Fibroblast of lung (primary cell): ENCODE measurements at regions not wholly inside any gene's neighbourhood (a gene's known extent, or its start where the extent isn't known, plus 50 kb on each side); places are given as distances from the start of the nearest gene placed in this dataset.

Experiments
- DNase-seq, 2 donors: peaks; one replicate each; pipeline versions ENCODE4 v3.0.0 to v3.0.0-alpha.2; 2010; ENCODE audit warnings: low read depth in 2 of 2
- H2AFZ ChIP-seq: 2 replicates; pipeline ENCODE4 v1.5.1; 2012; ENCODE audit warnings: low read length, control low read depth, inconsistent platforms
- H3K27ac ChIP-seq: 2 replicates; pipeline ENCODE4 v1.5.1; 2011; ENCODE audit warnings: low read length, control low read depth; ENCODE audit not compliant: insufficient read depth
- H3K27me3 ChIP-seq: 2 replicates; pipeline ENCODE4 v1.5.1; 2011; ENCODE audit warnings: mild to moderate bottlenecking, low read length; ENCODE audit not compliant: control insufficient read depth, insufficient read depth
- H3K36me3 ChIP-seq: 2 replicates; pipeline ENCODE4 v1.5.1; 2011; ENCODE audit warnings: low read length; ENCODE audit not compliant: control insufficient read depth, insufficient read depth
- H3K4me1 ChIP-seq: 2 replicates; pipeline ENCODE4 v1.5.1; 2011; ENCODE audit warnings: low read length; ENCODE audit not compliant: control insufficient read depth, insufficient read depth; ENCODE audit errors: extremely low read depth
- H3K4me2 ChIP-seq: 2 replicates; pipeline ENCODE4 v1.5.1; 2011; ENCODE audit warnings: low read length, control low read depth; ENCODE audit not compliant: insufficient read depth; ENCODE audit errors: extremely low read depth
- H3K4me3 ChIP-seq, 4 experiments: fragments of 200-600 bp in 1 of 4; sonication (generic) in 1 of 4; replicated peaks in 1 of 4; 2 replicates each; pipeline ENCODE4 v1.5.1; 2011 to 2016; ENCODE audit warnings: low read length in 4 of 4, low read depth in 3 of 4, mild to moderate bottlenecking in 3 of 4, control low read depth in 2 of 4, inconsistent platforms in 1 of 4, mixed read lengths in 1 of 4; ENCODE audit not compliant: insufficient read depth in 1 of 4; ENCODE audit errors: control extremely low read depth in 1 of 4
- H3K79me2 ChIP-seq: 2 replicates; pipeline ENCODE4 v1.5.1; 2012; ENCODE audit warnings: mild to moderate bottlenecking, low read length, inconsistent platforms; ENCODE audit not compliant: control insufficient read depth, insufficient read depth
- H3K9ac ChIP-seq: 2 replicates; pipeline ENCODE4 v1.5.1; 2011; ENCODE audit warnings: mild to moderate bottlenecking, low read length, control low read depth; ENCODE audit not compliant: insufficient read depth
- H3K9me3 ChIP-seq: 2 replicates; pipeline ENCODE4 v1.5.1; 2012; ENCODE audit warnings: low read depth, low read length; ENCODE audit not compliant: control insufficient read depth, insufficient read depth
- H4K20me1 ChIP-seq: 2 replicates; pipeline ENCODE4 v1.5.1; 2011; ENCODE audit warnings: low read length; ENCODE audit not compliant: control insufficient read depth, insufficient read depth; ENCODE audit errors: extremely low read depth
- EZH2 ChIP-seq: IDR thresholded peaks from 2 replicates; pipeline ENCODE4 v1.5.1; 2012; ENCODE audit warnings: low read length, control low read depth, mild to moderate bottlenecking; ENCODE audit errors: missing control alignments
- TF ChIP-seq, protein P1 (sequence below), 2 donors: IDR thresholded peaks in 1 of 2; conservative IDR thresholded peaks in 1 of 2; 1 replicate in 1 of 2; 2 replicates in 1 of 2; pipeline ENCODE4 v1.5.1; 2011 to 2012; ENCODE audit warnings: low read length in 2 of 2, control low read depth in 1 of 2, inconsistent platforms in 1 of 2, low read depth in 1 of 2, mild to moderate bottlenecking in 1 of 2

DNA sequence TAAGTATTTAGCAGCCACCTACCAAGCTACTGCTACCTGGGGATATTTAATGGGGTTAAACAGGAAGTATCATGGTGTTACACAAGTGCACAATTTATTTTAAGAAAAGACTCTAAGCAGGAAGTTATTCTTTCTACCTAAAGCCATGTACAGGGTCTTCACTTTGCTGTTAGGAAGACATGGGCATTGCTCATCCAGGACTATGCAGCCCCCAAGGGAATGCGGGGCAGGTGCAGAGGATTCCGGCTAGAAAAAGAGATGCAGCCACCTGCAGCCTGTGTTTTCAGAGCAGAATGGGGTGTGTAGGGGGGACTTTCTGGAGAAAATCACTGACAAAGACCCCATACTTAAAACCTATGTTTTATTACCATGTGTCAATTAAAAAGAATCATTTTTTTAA, 399.1 kb upstream of the NOX3 start:
- H3K9ac ChIP-seq = no peak overlapping the region
- no peak for TF ChIP-seq EZH2
- TF ChIP-seq, protein P1, sequence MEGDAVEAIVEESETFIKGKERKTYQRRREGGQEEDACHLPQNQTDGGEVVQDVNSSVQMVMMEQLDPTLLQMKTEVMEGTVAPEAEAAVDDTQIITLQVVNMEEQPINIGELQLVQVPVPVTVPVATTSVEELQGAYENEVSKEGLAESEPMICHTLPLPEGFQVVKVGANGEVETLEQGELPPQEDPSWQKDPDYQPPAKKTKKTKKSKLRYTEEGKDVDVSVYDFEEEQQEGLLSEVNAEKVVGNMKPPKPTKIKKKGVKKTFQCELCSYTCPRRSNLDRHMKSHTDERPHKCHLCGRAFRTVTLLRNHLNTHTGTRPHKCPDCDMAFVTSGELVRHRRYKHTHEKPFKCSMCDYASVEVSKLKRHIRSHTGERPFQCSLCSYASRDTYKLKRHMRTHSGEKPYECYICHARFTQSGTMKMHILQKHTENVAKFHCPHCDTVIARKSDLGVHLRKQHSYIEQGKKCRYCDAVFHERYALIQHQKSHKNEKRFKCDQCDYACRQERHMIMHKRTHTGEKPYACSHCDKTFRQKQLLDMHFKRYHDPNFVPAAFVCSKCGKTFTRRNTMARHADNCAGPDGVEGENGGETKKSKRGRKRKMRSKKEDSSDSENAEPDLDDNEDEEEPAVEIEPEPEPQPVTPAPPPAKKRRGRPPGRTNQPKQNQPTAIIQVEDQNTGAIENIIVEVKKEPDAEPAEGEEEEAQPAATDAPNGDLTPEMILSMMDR (conservative IDR thresholded peaks at IDR 0.05 in 1 of 2, IDR thresholded peaks at IDR 0.05 in 1 of 2; ENCODE audit: low read depth in 1 of 2, low read length in 2 of 2) = no peak
- no peak overlapping the region for H3K4me2 ChIP-seq
- no peaks in the 10 kb centered on the region for H3K36me3 ChIP-seq
- no peaks in the 10 kb centered on the region for H3K27me3 ChIP-seq
- no peak for DNase-seq
- no peaks in the 10 kb centered on the region for H3K79me2 ChIP-seq
- H4K20me1 ChIP-seq = no peaks in the 10 kb centered on the region
- H3K9me3 ChIP-seq = no peaks in the 10 kb centered on the region
- H3K4me1 ChIP-seq = no peaks in the 10 kb centered on the region
- no peak overlapping the region for H3K4me3 ChIP-seq
- no peak overlapping the region for H2AFZ ChIP-seq
- no peak overlapping the region for H3K27ac ChIP-seq

DNA sequence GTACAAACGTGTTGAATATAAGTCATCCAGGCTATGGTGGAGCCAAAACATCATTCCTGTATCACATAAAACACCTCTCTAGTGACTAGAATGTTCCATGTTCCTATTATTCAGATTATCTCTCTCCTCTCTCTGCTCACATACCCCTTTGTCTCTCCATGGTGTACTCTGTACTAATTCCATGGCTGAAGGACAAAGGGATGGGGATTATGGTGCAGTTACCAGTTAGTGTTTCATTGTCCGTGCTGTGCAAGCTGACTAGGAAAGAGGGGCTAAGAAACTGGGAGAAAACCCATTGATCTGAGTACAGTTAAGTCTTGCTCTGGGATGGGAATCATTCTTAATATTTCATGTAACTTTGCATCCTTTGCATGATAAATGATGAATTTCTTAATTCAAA, 397.4 kb upstream of the NOX3 start:
- no peaks in the 10 kb centered on the region for H3K79me2 ChIP-seq
- no peaks in the 10 kb centered on the region for H3K27me3 ChIP-seq
- H3K4me1 ChIP-seq = no peaks in the 10 kb centered on the region
- no peaks in the 10 kb centered on the region for H3K36me3 ChIP-seq
- no peak for DNase-seq
- H3K9ac ChIP-seq = no peak overlapping the region
- no peaks in the 10 kb centered on the region for H4K20me1 ChIP-seq
- H3K27ac ChIP-seq = no peak overlapping the region
- H3K4me2 ChIP-seq = no peak overlapping the region
- H3K4me3 ChIP-seq = no peak overlapping the region
- TF ChIP-seq, protein P1 (conservative IDR thresholded peaks at IDR 0.05 in 1 of 2, IDR thresholded peaks at IDR 0.05 in 1 of 2; ENCODE audit: low read depth in 1 of 2, low read length in 2 of 2) = no peak
- no peak for TF ChIP-seq EZH2
- no peaks in the 10 kb centered on the region for H3K9me3 ChIP-seq
- H2AFZ ChIP-seq = no peak overlapping the region

DNA sequence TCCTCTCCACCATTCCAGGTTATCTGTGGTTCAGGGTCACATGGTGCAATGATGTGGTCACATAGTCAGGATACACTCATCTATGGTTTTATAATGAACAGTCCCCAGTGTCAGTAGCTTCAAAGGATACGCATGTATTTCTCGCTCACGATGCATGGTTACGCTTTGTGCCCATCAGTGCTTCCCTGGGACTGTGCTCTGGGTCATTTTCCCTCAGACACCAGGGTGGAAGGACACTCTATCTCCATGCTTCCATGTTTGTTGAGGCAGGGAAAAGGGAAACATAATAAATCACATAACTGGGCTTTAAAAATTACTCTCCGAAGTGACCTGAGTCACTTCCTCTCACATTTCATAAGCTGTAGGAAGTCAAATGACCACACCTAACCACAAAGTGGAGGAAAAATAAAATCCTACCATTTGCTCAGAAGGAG, 394.8 kb upstream of the NOX3 start:
- Histone ChIP-seq H3K4me2 (no peak overlapping the region), H3K4me3 (no peak overlapping the region), H3K4me1 (no peaks in the 10 kb centered on the region), H2AFZ (peak overlapping the region; percentile 26), H3K36me3 (no peaks in the 10 kb centered on the region), H3K27ac (no peak overlapping the region), H3K27me3 (no peaks in the 10 kb centered on the region), H3K79me2 (no peaks in the 10 kb centered on the region), H3K9ac (no peak overlapping the region), H4K20me1 (no peaks in the 10 kb centered on the region), H3K9me3 (no peaks in the 10 kb centered on the region)
- peak; percentile 44 to 77 for DNase-seq
- TF ChIP-seq, protein P1 (conservative IDR thresholded peaks at IDR 0.05 in 1 of 2, IDR thresholded peaks at IDR 0.05 in 1 of 2; ENCODE audit: low read depth in 1 of 2, low read length in 2 of 2) = no peak
- no peak for TF ChIP-seq EZH2
